SK-N-SH (cell line): ENCODE measurements at regions not wholly inside any gene's neighbourhood (a gene's known extent, or its start where the extent isn't known, plus 50 kb on each side); places are given as distances from the start of the nearest gene placed in this dataset.

Source experiments
- CTCF ChIA-PET: fragments of 300-600, 350-600 bp; formaldehyde crosslinking; extraction: SDS; loops from one replicate; lab custom pipeline; 2021; lab: Yijun Ruan, JAX
- POLR2A ChIA-PET: fragments of 350-600 bp; sonication (Branson Sonifier 250); formaldehyde crosslinking; extraction: SDS; loops from one replicate; lab custom pipeline; 2020; ENCODE audit warnings: antibody characterized with exemption, inconsistent platforms; lab: Yijun Ruan, JAX
- DNase-seq: peaks from one replicate; pipeline ENCODE4 v3.0.0; 2012
- H2AFZ ChIP-seq: fragments of 200-600 bp; sonication (generic); 2 replicates; pipeline ENCODE4 v1.8.1; 2016; ENCODE audit warnings: antibody characterized with exemption, mild to moderate bottlenecking, low read depth
- H3F3A ChIP-seq: fragments of 200-600 bp; sonication (generic); replicated peaks from 2 replicates; pipeline ENCODE3; 2016; ENCODE audit warnings: antibody characterized with exemption, mild to moderate bottlenecking; ENCODE audit not compliant: insufficient read depth
- H3K27ac ChIP-seq, 2 experiments: fragments of 200-500 bp in 1 of 2; fragments of 200-600 bp in 1 of 2; sonication (Bioruptor generic) in 1 of 2; sonication (generic), shearing (Covaris generic) in 1 of 2; 2 replicates each; pipeline versions ENCODE4 v1.5.1 to v1.6.1; 2014 to 2016; ENCODE audit warnings: low read depth in 2 of 2, inconsistent platforms in 1 of 2, low read length in 1 of 2, mild to moderate bottlenecking in 1 of 2, mixed read lengths in 1 of 2
- H3K27me3 ChIP-seq: fragments of 200-600 bp; sonication (generic), shearing (Covaris generic); 2 replicates; pipeline ENCODE4 v1.6.1; 2016; ENCODE audit warnings: mixed run types; ENCODE audit not compliant: insufficient read depth
- H3K36me3 ChIP-seq, 2 experiments: fragments of 200-500 bp in 1 of 2; fragments of 200-600 bp in 1 of 2; sonication (Bioruptor generic) in 1 of 2; sonication (generic) in 1 of 2; replicated peaks in 1 of 2; 2 replicates each; pipeline versions ENCODE3 to v1.5.1; 2014 to 2016; ENCODE audit warnings: low read length in 1 of 2, mild to moderate bottlenecking in 1 of 2; ENCODE audit not compliant: insufficient read depth in 2 of 2, control insufficient read depth in 1 of 2
- H3K4me1 ChIP-seq, 2 experiments: fragments of 200-500 bp in 1 of 2; fragments of 200-600 bp in 1 of 2; sonication (Bioruptor generic) in 1 of 2; sonication (generic), shearing (Covaris generic) in 1 of 2; 2 replicates each; pipeline versions ENCODE4 v1.5.1 to v1.6.1; 2014 to 2016; ENCODE audit warnings: low read depth in 1 of 2, low read length in 1 of 2, mixed run types in 1 of 2; ENCODE audit not compliant: insufficient read depth in 2 of 2, control insufficient read depth in 1 of 2
- H3K4me2 ChIP-seq: fragments of 200-600 bp; sonication (generic), shearing (Covaris generic); 2 replicates; pipeline ENCODE4 v1.6.1; 2017; ENCODE audit warnings: mixed run types
- H3K4me3 ChIP-seq, 2 experiments: fragments of 200-500 bp in 1 of 2; fragments of 200-600 bp in 1 of 2; sonication (Bioruptor generic) in 1 of 2; sonication (generic), shearing (Covaris generic) in 1 of 2; 2 replicates each; pipeline versions ENCODE4 v1.5.1 to v1.8.1; 2014 to 2016; ENCODE audit warnings: low read depth in 2 of 2, inconsistent platforms in 1 of 2, low read length in 1 of 2, mild to moderate bottlenecking in 1 of 2, mixed read lengths in 1 of 2, moderate library complexity in 1 of 2
- H3K79me2 ChIP-seq: fragments of 200-600 bp; sonication (generic); 2 replicates; pipeline ENCODE4 v1.8.1; 2017; ENCODE audit warnings: mild to moderate bottlenecking; ENCODE audit not compliant: insufficient read depth
- H3K9ac ChIP-seq: fragments of 200-600 bp; sonication (generic); 2 replicates; pipeline ENCODE4 v1.6.1; 2017; ENCODE audit warnings: mixed run types
- H3K9me2 ChIP-seq: fragments of 200-600 bp; sonication (generic); 2 replicates; pipeline ENCODE4 v1.6.1; 2017; ENCODE audit warnings: mixed run types
- H3K9me3 ChIP-seq: fragments of 200-600 bp; sonication (generic); 2 replicates; pipeline ENCODE4 v1.6.1; 2017; ENCODE audit warnings: mixed run types, mild to moderate bottlenecking, moderate library complexity
- H4K20me1 ChIP-seq: fragments of 200-600 bp; sonication (generic); 2 replicates; pipeline ENCODE4 v1.6.1; 2017; ENCODE audit warnings: mild to moderate bottlenecking, mixed run types; ENCODE audit not compliant: insufficient read depth
- CHD2 ChIP-seq: fragments of 150-350 bp; IDR thresholded peaks from 2 replicates; pipeline ENCODE4 v1.6.1; 2018; ENCODE audit warnings: low read length; ENCODE audit not compliant: partially characterized antibody
- CTCF ChIP-seq: fragments of 200-600 bp; sonication (generic); IDR thresholded peaks from 2 replicates; pipeline ENCODE4 v1.6.1; 2017; ENCODE audit warnings: antibody characterized with exemption, mild to moderate bottlenecking, moderate library complexity
- ELF1 ChIP-seq: IDR thresholded peaks from 2 replicates; pipeline ENCODE4 v1.4.0; 2012
- EP300 ChIP-seq, 2 experiments: IDR thresholded peaks; 2 replicates each; pipeline versions ENCODE4 v1.4.0 to v1.6.1; 2012; ENCODE audit warnings: borderline replicate concordance in 1 of 2, low read depth in 1 of 2, low read length in 1 of 2
- FOSL2 ChIP-seq: IDR thresholded peaks from 2 replicates; pipeline ENCODE4 v1.4.0; 2012; ENCODE audit warnings: low read depth, mild to moderate bottlenecking, moderate library complexity, borderline replicate concordance
- FOXJ3 ChIP-seq: sonication (generic); formaldehyde crosslinking; IDR thresholded peaks from 2 replicates; pipeline ENCODE4 v1.5.1; 2020; ENCODE audit warnings: mild to moderate bottlenecking, missing genetic modification reagents
- FOXM1 ChIP-seq: IDR thresholded peaks from 2 replicates; pipeline ENCODE4 v1.4.0; 2012; ENCODE audit warnings: low read depth, mild to moderate bottlenecking
- GABPA ChIP-seq: IDR thresholded peaks from 2 replicates; pipeline ENCODE4 v1.4.0; 2012; ENCODE audit warnings: low read depth, mild to moderate bottlenecking
- GATA2 ChIP-seq: sonication (generic); formaldehyde crosslinking; IDR thresholded peaks from 2 replicates; pipeline ENCODE4 v1.5.0; 2020; ENCODE audit warnings: mild to moderate bottlenecking, missing genetic modification reagents
- IRF3 ChIP-seq: fragments of 150-350 bp; IDR thresholded peaks from 2 replicates; pipeline ENCODE4 v1.6.1; 2016; ENCODE audit warnings: mild to moderate bottlenecking, low read depth, low read length
- JUND ChIP-seq: IDR thresholded peaks from 2 replicates; pipeline ENCODE4 v1.4.0; 2012
- MEF2A ChIP-seq: IDR thresholded peaks from 2 replicates; pipeline ENCODE4 v1.4.0; 2012; ENCODE audit warnings: low read depth, borderline replicate concordance
- MXI1 ChIP-seq: IDR thresholded peaks from 2 replicates; pipeline ENCODE4 v1.6.1; 2012; ENCODE audit warnings: mild to moderate bottlenecking, low read depth, low read length, improper control_type of control experiment
- NFIC ChIP-seq: IDR thresholded peaks from 2 replicates; pipeline ENCODE4 v1.4.0; 2012; ENCODE audit warnings: borderline replicate concordance
- NRF1 ChIP-seq: IDR thresholded peaks from 2 replicates; pipeline ENCODE4 v1.6.1; 2012; ENCODE audit warnings: low read depth, mild to moderate bottlenecking, low read length
- POLR2AphosphoS5 ChIP-seq: IDR thresholded peaks from 2 replicates; pipeline ENCODE4 v1.6.1; 2012; ENCODE audit warnings: low read depth, low read length
- RCOR1 ChIP-seq: fragments of 150-350 bp; IDR thresholded peaks from 2 replicates; pipeline ENCODE4 v1.6.1; 2017; ENCODE audit warnings: antibody characterized with exemption, low read length
- REST ChIP-seq: IDR thresholded peaks from 2 replicates; pipeline ENCODE4 v1.6.1; 2012; ENCODE audit warnings: mild to moderate bottlenecking, low read depth, low read length, moderate library complexity
- RFX5 ChIP-seq: IDR thresholded peaks from 2 replicates; pipeline ENCODE4 v1.6.1; 2012; ENCODE audit warnings: mild to moderate bottlenecking, improper control_type of control experiment, low read length
- RXRA ChIP-seq: IDR thresholded peaks from 2 replicates; pipeline ENCODE4 v1.4.0; 2012; ENCODE audit warnings: low read depth, mild to moderate bottlenecking, borderline replicate concordance
- SIN3A ChIP-seq: IDR thresholded peaks from 2 replicates; pipeline ENCODE4 v1.6.1; 2012; ENCODE audit warnings: low read depth, mild to moderate bottlenecking, low read length, moderate library complexity, borderline replicate concordance
- SMC3 ChIP-seq: IDR thresholded peaks from 2 replicates; pipeline ENCODE4 v1.6.1; 2012; ENCODE audit warnings: low read depth, low read length, improper control_type of control experiment
- TAF1 ChIP-seq: IDR thresholded peaks from 2 replicates; pipeline ENCODE4 v1.6.1; 2012; ENCODE audit warnings: low read depth, mild to moderate bottlenecking, low read length, moderate library complexity, borderline replicate concordance
- TCF12 ChIP-seq: IDR thresholded peaks from 2 replicates; pipeline ENCODE4 v1.4.0; 2012
- USF2 ChIP-seq: fragments of 150-350 bp; IDR thresholded peaks from 2 replicates; pipeline ENCODE4 v1.6.1; 2017; ENCODE audit warnings: antibody characterized with exemption, low read length, low read depth, borderline replicate concordance
- YY1 ChIP-seq: IDR thresholded peaks from 2 replicates; pipeline ENCODE4 v1.4.0; 2012; ENCODE audit warnings: low read depth, mild to moderate bottlenecking
- ZBTB33 ChIP-seq: IDR thresholded peaks from 2 replicates; pipeline ENCODE4 v1.4.0; 2012; ENCODE audit warnings: low read depth, borderline replicate concordance
- WGBS: methylation state at CpG from one replicate; pipeline ENCODE4 v1.1.6; 2017; ENCODE audit warnings: low lambda C conversion rate; 5-methylcytosine and 5-hydroxymethylcytosine counted together

GRCh38 chr11:24389575-24389974 is 107.3 kb upstream of the LUZP2 start:
- H3K9me3 ChIP-seq: no peaks in the 10 kb centered on the region
- peaks cover 0 to 3% of the 10 kb centered on the region in 2 experiments; a peak in 2 of 4 replicates for H3K4me1 ChIP-seq
- H3K4me2 ChIP-seq: no peak overlapping the region
- peak; percentile 11 for DNase-seq
- H3K9ac ChIP-seq: no peak overlapping the region
- no peaks in the 10 kb centered on the region for H3K27me3 ChIP-seq
- ChIA-PET POLR2A (no interaction called here), CTCF (no interaction called here)
- H3K36me3 ChIP-seq: no peaks in the 10 kb centered on the region
- H3F3A ChIP-seq: no peaks in the 10 kb centered on the region
- H4K20me1 ChIP-seq: no peaks in the 10 kb centered on the region
- H2AFZ ChIP-seq: no peak overlapping the region
- H3K27ac ChIP-seq: no peak overlapping the region
- H3K79me2 ChIP-seq: no peaks in the 10 kb centered on the region
- no peak overlapping the region for H3K4me3 ChIP-seq
- 48% methylated on average over 5 of the region's 5 CpGs for WGBS
- H3K9me2 ChIP-seq: no peaks in the 10 kb centered on the region
- no peak for TF ChIP-seq RFX5
- no peak for TF ChIP-seq IRF3
- peak; percentile 67; the same call in 1 of the 2 replicates for TF ChIP-seq RCOR1
- TF ChIP-seq POLR2AphosphoS5: no peak
- TF ChIP-seq GATA2: peak; percentile 82
- no peak for TF ChIP-seq TAF1
- no peak for TF ChIP-seq GABPA
- no peak for TF ChIP-seq ELF1
- no peak for TF ChIP-seq NFIC
- TF ChIP-seq TCF12: no peak
- TF ChIP-seq JUND: no peak
- TF ChIP-seq REST: no peak
- no peak for TF ChIP-seq SMC3
- TF ChIP-seq ZBTB33: no peak
- peak in 1 of 2 experiments; percentile 42; a peak in 1 of 4 replicates for TF ChIP-seq EP300 (IDR thresholded peaks at IDR 0.05; ENCODE audit: borderline replicate concordance in 1 of 2, low read depth in 1 of 2, low read length in 1 of 2)
- TF ChIP-seq NRF1: no peak
- TF ChIP-seq FOSL2: no peak
- no peak for TF ChIP-seq MEF2A
- TF ChIP-seq RXRA: no peak
- no peak for TF ChIP-seq USF2
- TF ChIP-seq CTCF: no peak
- no peak for TF ChIP-seq SIN3A
- TF ChIP-seq FOXJ3 (CRISPR knock-in tag): 0 out of 2 replicates have a peak, but pooled peaks have one; percentile 23
- no peak for TF ChIP-seq CHD2
- TF ChIP-seq MXI1: no peak
- TF ChIP-seq YY1: no peak
- no peak for TF ChIP-seq FOXM1
